ENCODE measurements at regions not wholly inside any gene's neighbourhood (a gene's known extent, or its start where the extent isn't known, plus 50 kb on each side); places are given as distances from the start of the nearest gene placed in this dataset.

GRCh38 chr6:47091886-47092668 is 49.9 kb upstream of the ADGRF1 start:
- intact Hi-C loops (cut with DNase I): loop anchor here in 1 of 2 donors (10.0 kb wide), 1 partner anchor 683 kb away; no protein-coding TSS in a partner anchor
- Histone ChIP-seq H3K36me3 (ENCODE audit: insufficient read depth in 1 of 2, low read depth in 1 of 2) (no peaks in the 10 kb centered on the region), H3K4me3 (no peak overlapping the region), H3K27me3 (ENCODE audit: insufficient read depth in 3 of 3, low read length in 2 of 3) (no peaks in the 10 kb centered on the region), H3K27ac (no peak overlapping the region), H3K9me3 (no peaks in the 10 kb centered on the region), H3K4me1 (no peaks in the 10 kb centered on the region)
- no peak for TF ChIP-seq CTCF (IDR thresholded peaks at IDR 0.05)
- DNase-seq (no peak), ATAC-seq (no peak)
- 55 to 69% (median 59%) methylated on average over 4 of the region's 4 CpGs for WGBS, 3 donors
